Adrenal gland (tissue), 5 donors: ENCODE measurements at regions not wholly inside any gene's neighbourhood (a gene's known extent, or its start where the extent isn't known, plus 50 kb on each side); places are given as distances from the start of the nearest gene placed in this dataset.

ENCODE experiments used
- CTCF ChIP-seq, 6 experiments: fragments of 450-650 bp in 4 of 6; fragments of 200-600 bp in 2 of 6; sonication (generic) in 1 of 6; IDR thresholded peaks; 1 replicate in 5 of 6; 2 replicates in 1 of 6; pipeline versions ENCODE4 v1.5.1 to v1.8.0; 2016 to 2021; ENCODE audit warnings: antibody characterized with exemption in 6 of 6, mild to moderate bottlenecking in 2 of 6, moderate library complexity in 1 of 6
- POLR2A ChIP-seq, 2 donors: fragments of 450-650 bp; IDR thresholded peaks; one replicate each; pipeline ENCODE4 v1.6.1; 2017; ENCODE audit warnings: antibody characterized with exemption in 2 of 2, mild to moderate bottlenecking in 2 of 2, moderate library complexity in 1 of 2
- donor health status: DM: no; HTN: no; CAD: no.

- TF ChIP-seq CTCF (IDR thresholded peaks at IDR 0.05) (no peak), POLR2A (IDR thresholded peaks at IDR 0.05) (no peak)
Observed at GRCh38 chr6:91340896-91341395, 754.1 kb upstream of the MAP3K7 start.
